Endothelial cell of umbilical vein (primary cell): ENCODE measurements at regions not wholly inside any gene's neighbourhood (a gene's known extent, or its start where the extent isn't known, plus 50 kb on each side); places are given as distances from the start of the nearest gene placed in this dataset.

Experiments
- CTCF ChIP-seq, 2 donors: IDR thresholded peaks; 1 replicate in 1 of 2; 2 replicates in 1 of 2; pipeline ENCODE4 v1.5.1; 2011; ENCODE audit warnings: low read length in 2 of 2, mild to moderate bottlenecking in 2 of 2, moderate library complexity in 2 of 2, control low read depth in 1 of 2, inconsistent platforms in 1 of 2, low read depth in 1 of 2; ENCODE audit not compliant: insufficient read depth in 1 of 2; ENCODE audit errors: extremely low read depth in 1 of 2
- POLR2A ChIP-seq: IDR thresholded peaks from 2 replicates; pipeline ENCODE4 v1.6.1; 2012; ENCODE audit warnings: low read depth, mild to moderate bottlenecking, control low read depth, low read length
- POLR2AphosphoS5 ChIP-seq: IDR thresholded peaks from 2 replicates; pipeline ENCODE4 v1.6.1; 2012; ENCODE audit warnings: low read depth, mild to moderate bottlenecking, control low read depth, low read length, moderate library complexity; ENCODE audit not compliant: insufficient read depth

GRCh38 chr7:85702348-85702747 lies 515.5 kb upstream of the SEMA3D start:
- TF ChIP-seq POLR2AphosphoS5 (no peak), CTCF (IDR thresholded peaks at IDR 0.05; ENCODE audit: extremely low read depth in 1 of 2, insufficient read depth in 1 of 2, low read depth in 1 of 2, low read length in 2 of 2) (no peak), POLR2A (no peak)
